ENCODE measurements at regions not wholly inside any gene's neighbourhood (a gene's known extent, or its start where the extent isn't known, plus 50 kb on each side); places are given as distances from the start of the nearest gene placed in this dataset.

GRCh38 chr5:27706832-27707231, 668.4 kb upstream of the CDH9 start:
- ChIA-PET POLR2A (no interaction called here), CTCF (no interaction called here)
- TF ChIP-seq RXRA (IDR thresholded peaks at IDR 0.05; ENCODE audit: borderline replicate concordance, low read depth) (no peak), REST (IDR thresholded peaks at IDR 0.05; ENCODE audit: low read depth, low read length) (no peak), TEAD4 (IDR thresholded peaks at IDR 0.05; ENCODE audit: borderline replicate concordance, insufficient read depth) (no peak)
- Histone ChIP-seq H3K4me3 (ENCODE audit: low read depth in 2 of 2, low read length in 1 of 2) (no peak overlapping the region), H3K79me2 (ENCODE audit: insufficient read depth) (no peaks in the 10 kb centered on the region), H2AFZ (ENCODE audit: low read depth) (no peak overlapping the region), H3K4me2 (no peak overlapping the region), H3K9me2 (no peaks in the 10 kb centered on the region), H3K9ac (no peak overlapping the region), H3F3A (replicated peaks; ENCODE audit: insufficient read depth) (peaks cover 4% of the 10 kb centered on the region), H3K36me3 (replicated peaks in 1 of 2; ENCODE audit: control insufficient read depth in 1 of 2, insufficient read depth in 2 of 2, low read length in 1 of 2) (no peaks in the 10 kb centered on the region), H3K27me3 (ENCODE audit: insufficient read depth) (no peaks in the 10 kb centered on the region), H3K4me1 (ENCODE audit: control insufficient read depth in 1 of 2, insufficient read depth in 2 of 2, low read depth in 1 of 2, low read length in 1 of 2) (peaks cover 0 to 7% of the 10 kb centered on the region in 2 experiments; a peak in 1 of 4 replicates), H3K9me3 (no peaks in the 10 kb centered on the region), H4K20me1 (ENCODE audit: insufficient read depth) (no peaks in the 10 kb centered on the region), H3K27ac (ENCODE audit: low read depth in 2 of 2, low read length in 1 of 2) (no peak overlapping the region)
- no peak for DNase-seq

- WGBS (ENCODE audit: low lambda C conversion rate) = 9% methylated on average over 3 of the region's 3 CpGs
- H3K4me1 ChIP-seq (ENCODE audit: control insufficient read depth in 1 of 2, insufficient read depth in 2 of 2, low read depth in 1 of 2, low read length in 1 of 2) = peaks cover 0 to 8% of the 10 kb centered on the region in 2 experiments; a peak in 1 of 4 replicates
- no peaks in the 10 kb centered on the region for H3K27me3 ChIP-seq (ENCODE audit: insufficient read depth)
- no peaks in the 10 kb centered on the region for H3K79me2 ChIP-seq (ENCODE audit: insufficient read depth)
- ChIA-PET CTCF (no interaction called here), POLR2A (no interaction called here)
- H3K4me2 ChIP-seq = no peak overlapping the region
- H3K9me2 ChIP-seq = no peaks in the 10 kb centered on the region
- no peak overlapping the region for H3K27ac ChIP-seq (ENCODE audit: low read depth in 2 of 2, low read length in 1 of 2)
- H4K20me1 ChIP-seq (ENCODE audit: insufficient read depth) = no peaks in the 10 kb centered on the region
- no peak for DNase-seq
- H3K9ac ChIP-seq = no peak overlapping the region
- no peak overlapping the region for H3K4me3 ChIP-seq (ENCODE audit: low read depth in 2 of 2, low read length in 1 of 2)
- peaks cover 8% of the 10 kb centered on the region for H3F3A ChIP-seq (replicated peaks; ENCODE audit: insufficient read depth)
- no peaks in the 10 kb centered on the region for H3K9me3 ChIP-seq
- H2AFZ ChIP-seq (ENCODE audit: low read depth) = no peak overlapping the region
- TF ChIP-seq ZBTB33 (IDR thresholded peaks at IDR 0.05; ENCODE audit: borderline replicate concordance, low read depth) (no peak), EP300 (IDR thresholded peaks at IDR 0.05; ENCODE audit: borderline replicate concordance in 1 of 2, low read depth in 1 of 2, low read length in 1 of 2) (no peak), MEF2A (IDR thresholded peaks at IDR 0.05; ENCODE audit: borderline replicate concordance, low read depth) (no peak), YY1 (IDR thresholded peaks at IDR 0.05; ENCODE audit: low read depth) (no peak), ELF1 (IDR thresholded peaks at IDR 0.05) (no peak), RCOR1 (IDR thresholded peaks at IDR 0.05; ENCODE audit: low read length) (no peak), MXI1 (IDR thresholded peaks at IDR 0.05; ENCODE audit: low read depth, low read length) (no peak), TEAD4 (IDR thresholded peaks at IDR 0.05; ENCODE audit: borderline replicate concordance, insufficient read depth) (no peak), GATA2 (CRISPR knock-in tag; IDR thresholded peaks at IDR 0.05) (no peak)
- H3K36me3 ChIP-seq (replicated peaks in 1 of 2; ENCODE audit: control insufficient read depth in 1 of 2, insufficient read depth in 2 of 2, low read length in 1 of 2) = no peaks in the 10 kb centered on the region
Measured at GRCh38 chr5:27705661-27706060, 667.3 kb upstream of the CDH9 start.

Data from SK-N-SH (cell line).